ENCODE measurements at regions not wholly inside any gene's neighbourhood (a gene's known extent, or its start where the extent isn't known, plus 50 kb on each side); places are given as distances from the start of the nearest gene placed in this dataset.
"Not testable (repeated sequence)": the region's sequence is repeated elsewhere in the genome, so short reads cannot be mapped to it uniquely, and the experiment has no call there.

- no peak for FAIRE-seq
These were observed 108.4 kb upstream of the EGLN3 start for GRCh38 chr14:34059037-34059924.

DNA sequence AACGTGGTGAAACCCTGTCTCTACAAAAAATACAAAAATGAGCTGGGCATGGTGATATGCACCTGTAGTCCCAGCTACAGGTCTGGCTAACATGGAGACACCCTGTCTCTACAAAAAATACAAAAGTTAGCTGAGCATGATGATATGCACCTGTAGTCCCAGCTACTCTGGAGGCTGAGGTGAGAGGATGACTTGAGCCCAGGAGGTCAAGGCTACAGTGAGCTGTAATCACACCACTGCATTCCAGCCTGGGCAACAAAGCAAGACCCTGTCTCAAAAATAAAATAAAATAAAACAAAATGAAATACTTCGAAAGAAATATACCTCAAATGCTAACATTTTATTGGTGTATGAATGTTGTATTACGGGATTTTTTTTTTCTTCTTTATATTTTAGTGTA is 107.6 kb upstream of the EGLN3 start:
- FAIRE-seq: no peak

DNA sequence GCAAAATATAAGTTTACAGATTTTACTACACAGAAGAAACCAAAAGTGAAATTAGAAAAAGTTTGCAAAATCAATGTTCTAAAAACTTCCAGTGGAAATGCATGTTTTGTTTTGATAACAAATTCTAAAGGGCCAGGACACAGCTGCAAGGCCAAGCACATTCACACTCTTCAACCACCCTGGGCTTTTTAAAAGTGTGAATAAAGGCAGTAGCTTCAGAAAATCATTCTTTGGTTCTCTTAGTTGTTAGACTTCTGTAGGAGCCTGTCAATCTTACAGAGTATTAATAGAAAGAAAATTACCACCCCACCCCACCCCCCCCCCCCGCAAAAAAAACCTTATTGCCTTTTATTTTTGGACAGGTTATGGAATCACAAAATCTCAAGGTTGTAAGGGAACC is 105.2 kb upstream of the EGLN3 start:
- FAIRE-seq: no peak

GRCh38 chr14:34055157-34055950 is 104.5 kb upstream of the EGLN3 start:
- FAIRE-seq: no peak

DNA sequence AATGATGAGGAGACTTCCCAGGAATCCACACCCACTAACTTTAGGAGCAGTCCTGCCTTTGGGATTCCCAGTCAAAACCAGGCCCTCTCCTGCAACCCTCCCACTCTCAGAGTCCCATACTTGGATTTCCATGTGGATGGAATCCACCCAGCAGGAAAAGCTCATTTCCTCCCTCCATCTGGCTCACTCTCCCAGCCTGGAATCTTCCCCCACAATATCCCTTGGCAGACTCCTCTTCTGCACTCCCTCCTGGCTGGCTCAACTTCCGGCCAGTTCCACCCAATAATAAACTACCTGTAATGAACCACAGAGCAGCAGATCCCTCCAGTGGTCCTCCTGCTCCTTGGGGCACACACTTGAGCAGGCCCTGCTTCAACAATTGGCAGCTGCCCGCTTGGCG is 102.8 kb upstream of the EGLN3 start:
- FAIRE-seq: no peak

- FAIRE-seq: no peak
These were observed 101.8 kb upstream of the EGLN3 start for GRCh38 chr14:34052658-34053014.

DNA sequence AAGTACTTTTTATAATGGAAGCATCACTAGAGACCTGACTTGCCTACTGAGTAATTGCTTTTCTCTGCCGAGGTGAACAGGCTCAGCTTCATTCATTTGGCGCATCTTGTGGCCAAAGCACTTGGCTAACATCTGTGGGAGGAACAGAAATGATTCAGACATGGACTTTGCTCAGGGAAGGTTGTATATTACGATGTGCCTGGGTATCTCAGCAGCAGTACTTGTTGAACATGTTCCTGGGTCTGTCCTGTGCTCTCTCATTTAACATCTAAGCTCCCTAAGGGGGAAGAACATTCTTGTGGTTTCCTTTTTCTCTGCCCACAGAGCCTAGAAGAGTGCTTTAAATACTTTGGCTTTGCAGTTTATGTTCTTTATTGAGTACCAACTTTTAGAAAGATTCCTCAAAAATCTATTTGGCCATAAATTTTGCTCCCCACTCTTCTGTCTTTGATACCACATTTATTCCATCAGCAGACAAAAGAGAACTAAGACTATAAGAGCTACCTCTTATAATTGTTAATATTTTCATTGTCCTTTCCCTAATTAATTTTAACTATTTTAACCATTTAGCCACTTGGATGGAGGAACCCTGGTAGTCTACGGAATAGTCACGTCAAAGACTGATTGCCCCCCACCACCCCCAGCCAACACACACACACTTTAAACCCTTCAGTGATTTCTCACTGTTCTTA is 101.2 kb upstream of the EGLN3 start:
- no peak for FAIRE-seq

GRCh38 chr14:34050606-34051005 is 99.7 kb upstream of the EGLN3 start:
- no peak for FAIRE-seq

DNA sequence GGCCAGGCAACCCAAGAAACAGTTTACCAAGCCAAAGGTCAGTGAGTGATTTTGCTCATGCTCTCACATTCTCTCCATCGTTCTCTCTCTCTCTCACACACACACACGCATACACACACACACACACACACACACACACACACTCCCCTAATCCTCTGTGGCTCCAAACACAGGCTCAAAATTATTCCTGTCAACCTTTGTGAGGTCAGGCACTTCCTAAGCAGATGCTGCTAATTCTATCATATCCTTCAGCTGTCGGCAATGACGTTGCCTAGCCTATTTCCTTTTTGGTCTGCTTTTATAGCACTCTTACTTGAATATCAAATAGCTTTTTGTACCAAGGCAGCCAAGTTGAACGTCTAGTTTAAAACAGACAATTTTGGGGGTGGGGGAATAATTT is 98.9 kb upstream of the EGLN3 start:
- FAIRE-seq: no peak

DNA sequence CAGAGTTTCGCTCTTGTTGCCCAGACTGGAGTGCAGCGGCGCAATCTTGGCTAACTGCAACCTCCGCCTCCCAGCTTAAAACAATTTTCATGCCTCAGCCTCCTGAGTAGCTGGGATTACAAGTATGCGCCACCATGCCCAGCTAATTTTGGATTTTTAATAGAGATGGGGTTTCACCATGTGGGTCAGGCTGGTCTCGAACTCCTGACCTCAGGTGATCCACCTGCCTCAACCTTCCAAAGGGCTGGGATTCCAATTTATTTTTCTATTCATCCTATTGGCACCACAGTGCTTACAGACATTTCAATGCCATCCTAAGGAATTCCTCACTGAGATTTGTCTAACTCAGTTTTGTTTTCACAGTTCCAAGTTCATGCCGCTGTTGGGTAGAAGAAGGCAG is 98.3 kb upstream of the EGLN3 start:
- not testable (repeated sequence) for FAIRE-seq

- FAIRE-seq: no peak
These were observed 96.1 kb upstream of the EGLN3 start for GRCh38 chr14:34046799-34047520.

DNA sequence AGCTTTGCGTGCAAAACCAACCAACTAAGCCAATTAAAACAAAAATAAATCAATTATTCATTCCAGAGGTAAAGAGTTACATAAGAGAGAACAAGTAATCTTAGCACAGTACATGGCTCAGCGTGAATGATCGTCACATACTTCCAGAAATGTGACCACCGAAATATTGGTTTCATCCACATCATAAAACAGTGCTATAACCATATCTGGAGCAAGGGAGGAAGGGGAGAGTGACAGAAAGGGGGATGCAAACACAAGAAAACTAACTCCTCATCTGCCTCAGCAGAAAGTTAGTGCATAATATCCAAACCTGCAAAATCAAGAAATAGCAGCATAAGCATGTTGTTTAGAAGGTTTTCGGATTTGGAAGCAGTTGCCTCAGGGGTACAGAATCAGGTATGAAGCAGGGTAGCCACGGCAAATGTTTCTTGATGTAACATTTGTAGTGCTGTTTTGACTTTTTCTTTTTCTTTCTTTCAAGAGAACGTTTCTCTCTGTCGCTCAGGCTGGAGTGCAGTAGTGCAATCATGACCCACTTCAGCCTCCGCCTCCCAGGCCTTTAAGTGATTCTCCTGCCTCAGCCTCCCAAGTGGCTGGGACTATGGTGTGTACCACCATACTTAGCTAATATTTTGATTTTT is 93.9 kb upstream of the EGLN3 start:
- no peak for FAIRE-seq

- FAIRE-seq: no peak
These were observed 93.4 kb upstream of the EGLN3 start for GRCh38 chr14:34044373-34044637.

- no peak for FAIRE-seq
These were observed 92.9 kb upstream of the EGLN3 start for GRCh38 chr14:34043627-34044372.

- no peak for FAIRE-seq
These were observed 90.3 kb upstream of the EGLN3 start for GRCh38 chr14:34041220-34041619.

GRCh38 chr14:34040766-34041165 is 89.9 kb upstream of the EGLN3 start:
- no peak for FAIRE-seq

DNA sequence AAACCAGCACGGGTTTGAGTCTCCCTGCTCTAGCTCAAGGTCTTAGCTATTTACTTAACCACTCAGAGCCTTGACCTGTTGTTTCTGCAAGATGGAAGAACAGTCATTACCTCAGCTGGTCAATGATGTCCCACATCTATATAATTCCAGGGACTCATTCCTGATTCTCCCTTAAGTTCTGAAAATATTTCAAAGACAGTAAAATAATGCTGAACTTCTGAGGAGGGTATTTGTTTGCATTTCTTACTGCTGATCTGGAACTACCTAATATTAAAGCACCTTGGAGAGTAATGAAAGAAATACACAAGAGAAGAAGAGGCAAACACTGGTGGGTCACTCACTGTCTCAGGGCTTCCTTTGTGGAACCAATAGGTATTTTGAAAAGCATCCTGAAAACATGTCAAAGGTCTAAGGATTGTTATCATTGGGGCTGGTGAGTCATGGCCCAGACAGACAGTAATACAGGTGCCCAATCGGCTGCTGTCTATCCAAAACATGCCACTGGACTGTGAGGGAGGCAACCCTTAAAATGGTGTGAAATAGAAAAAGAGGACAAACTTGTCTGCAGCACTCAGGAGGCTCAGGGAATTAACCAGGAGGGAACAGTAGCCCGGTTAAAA is 88.7 kb upstream of the EGLN3 start:
- no peak for FAIRE-seq

DNA sequence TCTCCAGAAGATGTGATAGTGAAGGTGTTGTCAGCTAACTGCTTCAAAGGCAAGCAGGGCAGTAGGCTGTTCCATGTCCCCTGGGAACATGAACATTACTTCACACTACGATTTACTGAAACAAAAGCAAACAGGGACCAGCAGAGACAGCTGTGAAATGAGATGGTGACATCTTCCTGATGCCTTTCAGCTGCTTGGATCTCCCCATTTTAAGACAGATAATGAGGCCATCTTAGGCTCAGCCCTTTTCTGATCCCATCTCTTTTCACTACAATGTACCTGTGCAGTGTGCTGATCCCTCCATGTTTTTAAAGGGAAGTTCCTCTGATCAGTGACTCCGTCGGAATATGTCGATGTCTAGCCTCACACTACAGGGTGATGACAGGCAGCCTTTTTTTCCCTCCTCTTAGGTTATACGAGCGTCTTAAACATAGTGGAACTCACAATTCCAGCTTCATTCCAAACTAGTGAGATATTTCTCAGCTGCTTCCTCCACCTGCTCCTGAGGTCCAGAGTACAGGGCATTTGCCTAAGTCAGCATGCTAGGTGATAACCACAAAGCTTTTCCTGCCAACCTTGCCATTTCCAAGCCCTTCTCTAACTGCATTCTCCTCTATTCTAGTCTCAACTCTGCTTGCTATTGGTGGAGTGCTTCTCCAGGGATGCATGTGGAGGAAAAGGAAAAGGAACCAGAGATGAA is 87.6 kb upstream of the EGLN3 start:
- FAIRE-seq: no peak

GRCh38 chr14:34036319-34036766 is 85.5 kb upstream of the EGLN3 start:
- no peak for FAIRE-seq

DNA sequence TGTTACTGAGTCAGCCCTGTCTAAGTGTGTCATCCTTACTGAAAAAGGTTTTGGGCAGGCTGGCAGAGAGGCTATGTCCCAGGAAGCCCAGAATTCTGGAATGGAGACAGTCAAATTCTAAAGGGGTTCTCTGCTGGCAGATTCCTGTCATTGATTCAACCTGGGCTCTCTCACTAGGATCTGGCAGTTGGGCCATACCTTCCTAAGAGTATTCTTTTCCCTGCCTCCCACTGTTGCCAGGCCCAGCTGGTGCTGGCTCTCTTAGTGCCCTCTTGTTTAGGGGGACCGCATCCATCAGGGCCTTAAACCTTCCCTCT is 85.0 kb upstream of the EGLN3 start:
- FAIRE-seq: no peak

Data from TTC549 (cell line).